ENCODE measurements at regions not wholly inside any gene's neighbourhood (a gene's known extent, or its start where the extent isn't known, plus 50 kb on each side); places are given as distances from the start of the nearest gene placed in this dataset.

DNA sequence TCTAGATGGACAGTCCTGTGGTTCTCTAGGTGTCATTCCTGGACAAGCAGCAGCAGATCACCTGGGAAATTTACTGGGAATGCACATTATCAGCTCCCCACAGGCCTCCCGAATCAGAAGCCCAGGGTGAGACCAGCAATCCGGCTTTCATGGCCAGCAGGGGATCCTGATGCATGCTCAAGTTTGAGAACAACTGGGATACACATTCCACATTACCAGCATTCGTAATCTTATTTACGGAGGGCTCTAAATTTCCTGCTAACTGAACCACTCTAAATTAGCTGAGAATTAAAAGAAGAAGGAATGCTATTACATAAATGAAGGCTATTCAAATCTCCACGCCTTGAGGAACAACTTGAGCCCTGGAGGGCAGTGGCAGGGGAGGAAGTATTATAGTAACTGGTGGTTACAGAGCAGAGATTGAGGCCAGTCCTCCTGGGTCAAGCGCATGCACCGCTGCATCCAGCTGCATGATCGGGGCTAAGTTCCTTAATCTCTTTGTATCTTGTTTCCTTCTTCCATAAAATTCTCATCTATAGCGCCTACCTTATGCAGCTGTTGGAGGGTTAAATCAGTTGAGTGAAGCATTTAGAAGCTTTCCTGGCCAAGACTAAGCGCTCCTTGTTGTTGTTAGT is 403.7 kb downstream of the CDH26 start:
- Mint-ChIP-seq H3K27ac (ENCODE audit: unreplicated experiment) (peak overlapping the region; percentile 32), H3K4me3 (no peak overlapping the region), H3K27me3 (ENCODE audit: low read depth) (no peaks in the 10 kb centered on the region), H3K9me3 (no peaks in the 10 kb centered on the region), H3K4me1 (peaks cover 11% of the 10 kb centered on the region), H3K36me3 (ENCODE audit: low read depth) (no peaks in the 10 kb centered on the region)
- TF ChIP-seq CTCF (conservative IDR thresholded peaks at IDR 0.05), result no peak
- DNase-seq (ENCODE audit: low read depth, low spot score), result no peak

- H3K4me1 Mint-ChIP-seq, result peaks cover 11% of the 10 kb centered on the region
Measured at GRCh38 chr20:60362531-60362930, 404.3 kb downstream of the CDH26 start.

GRCh38 chr20:60363698-60364097 is 405.5 kb downstream of the CDH26 start:
- no peak for DNase-seq (ENCODE audit: low read depth, low spot score)
- no peak for TF ChIP-seq CTCF (conservative IDR thresholded peaks at IDR 0.05)
- no peak overlapping the region for H3K27ac Mint-ChIP-seq (ENCODE audit: unreplicated experiment)
- no peaks in the 10 kb centered on the region for H3K36me3 Mint-ChIP-seq (ENCODE audit: low read depth)
- H3K4me3 Mint-ChIP-seq, result no peak overlapping the region
- no peaks in the 10 kb centered on the region for H3K27me3 Mint-ChIP-seq (ENCODE audit: low read depth)
- H3K4me1 Mint-ChIP-seq, result peaks cover 11% of the 10 kb centered on the region
- no peaks in the 10 kb centered on the region for H3K9me3 Mint-ChIP-seq

More at GRCh38 chr20:60362531-60362930, 404.3 kb downstream of the CDH26 start:
- H3K9me3 Mint-ChIP-seq, result no peaks in the 10 kb centered on the region
- DNase-seq (ENCODE audit: low read depth, low spot score), result no peak
- no peak overlapping the region for H3K27ac Mint-ChIP-seq (ENCODE audit: unreplicated experiment)
- no peaks in the 10 kb centered on the region for H3K36me3 Mint-ChIP-seq (ENCODE audit: low read depth)
- H3K4me3 Mint-ChIP-seq, result no peak overlapping the region
- H3K27me3 Mint-ChIP-seq (ENCODE audit: low read depth), result no peaks in the 10 kb centered on the region
- no peak for TF ChIP-seq CTCF (conservative IDR thresholded peaks at IDR 0.05)

DNA sequence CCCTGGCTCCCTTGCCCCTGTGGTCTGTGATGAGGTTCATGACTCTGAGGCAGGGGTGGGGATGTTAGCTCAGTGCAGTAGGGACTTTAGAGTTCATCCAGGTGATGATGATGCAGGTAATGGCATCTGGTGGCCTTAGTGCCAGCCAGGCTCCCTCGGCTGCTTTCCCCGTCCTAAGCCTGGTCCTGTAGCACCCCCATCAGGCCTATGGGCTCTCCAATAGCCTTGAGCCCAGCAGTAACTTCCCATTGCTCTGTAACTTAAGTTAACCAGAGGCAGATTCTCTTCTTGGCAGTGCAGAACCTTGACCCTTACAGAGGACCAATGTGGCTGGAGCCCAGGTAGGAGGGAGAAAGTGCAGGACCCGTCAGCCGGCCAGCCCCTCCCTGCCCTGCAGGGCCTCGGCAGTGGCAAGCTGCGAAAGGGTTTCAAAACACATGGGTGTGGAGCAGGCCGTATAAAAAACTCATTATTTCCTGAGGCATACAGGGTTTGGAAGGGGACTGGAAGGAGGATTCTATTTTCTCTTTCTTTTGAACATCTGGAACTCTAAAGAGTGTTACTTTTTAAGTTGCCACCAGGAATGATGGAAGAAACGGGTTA is 406.9 kb downstream of the CDH26 start:
- no peaks in the 10 kb centered on the region for H3K36me3 Mint-ChIP-seq (ENCODE audit: low read depth)
- H3K4me1 Mint-ChIP-seq, result peaks cover 11% of the 10 kb centered on the region

GRCh38 chr20:60365882-60366281 is 407.7 kb downstream of the CDH26 start:
- H3K27ac Mint-ChIP-seq (ENCODE audit: unreplicated experiment), result no peak overlapping the region
- H3K4me3 Mint-ChIP-seq, result no peak overlapping the region
- no peaks in the 10 kb centered on the region for H3K36me3 Mint-ChIP-seq (ENCODE audit: low read depth)
- no peak for TF ChIP-seq CTCF (conservative IDR thresholded peaks at IDR 0.05)
- H3K9me3 Mint-ChIP-seq, result peaks cover 9% of the 10 kb centered on the region
- no peaks in the 10 kb centered on the region for H3K27me3 Mint-ChIP-seq (ENCODE audit: low read depth)
- peaks cover 11% of the 10 kb centered on the region for H3K4me1 Mint-ChIP-seq
- DNase-seq (ENCODE audit: low read depth, low spot score), result no peak

More for the DNA sequence above, 406.9 kb downstream of the CDH26 start:
- TF ChIP-seq CTCF (conservative IDR thresholded peaks at IDR 0.05), result peak; percentile 24
- Mint-ChIP-seq H3K9me3 (peaks cover 9% of the 10 kb centered on the region), H3K27ac (ENCODE audit: unreplicated experiment) (no peak overlapping the region), H3K27me3 (ENCODE audit: low read depth) (no peaks in the 10 kb centered on the region), H3K4me3 (no peak overlapping the region)
- no peak for DNase-seq (ENCODE audit: low read depth, low spot score)

Data from neural crest cell (in vitro differentiated cells).